ENCODE measurements at regions not wholly inside any gene's neighbourhood (a gene's known extent, or its start where the extent isn't known, plus 50 kb on each side); places are given as distances from the start of the nearest gene placed in this dataset.

DNA sequence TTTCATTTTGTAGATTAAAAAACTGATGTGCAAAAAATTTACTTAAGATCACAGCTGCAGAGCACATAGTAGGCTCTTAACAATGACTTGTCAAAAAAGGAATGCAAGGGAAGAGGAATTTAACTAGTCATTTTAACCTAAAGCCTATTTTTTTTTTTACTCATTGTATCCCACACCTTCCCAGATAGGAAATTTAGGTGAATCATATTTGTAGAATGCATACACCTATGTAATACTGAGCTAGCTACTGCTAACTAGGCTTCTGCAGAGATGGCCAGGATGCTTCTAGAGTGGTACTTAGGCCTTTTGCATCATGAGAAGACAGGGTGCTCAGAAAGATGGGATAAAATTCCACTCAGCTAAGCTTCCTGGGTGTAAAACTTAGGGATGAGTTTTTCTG lies 387.3 kb downstream of the AASDHPPT start:
- no peak for TF ChIP-seq EZH2 (IDR thresholded peaks at IDR 0.05; ENCODE audit: borderline replicate concordance, low read length)
- no peak for TF ChIP-seq CTCF (IDR thresholded peaks at IDR 0.05; ENCODE audit: low read length)
- Histone ChIP-seq H3K36me3 (ENCODE audit: insufficient read depth, low read length) (no peaks in the 10 kb centered on the region), H4K20me1 (ENCODE audit: insufficient read depth, low read length) (no peaks in the 10 kb centered on the region), H2AFZ (ENCODE audit: low read length) (no peak overlapping the region), H3K9ac (ENCODE audit: low read length) (no peak overlapping the region), H3K9me2 (ENCODE audit: low read depth, low read length) (no peaks in the 10 kb centered on the region), H3K4me3 (ENCODE audit: low read depth, low read length, poor library complexity, severe bottlenecking) (no peak overlapping the region), H3K4me2 (ENCODE audit: low read length) (no peak overlapping the region), H3K9me3 (ENCODE audit: low read length) (no peaks in the 10 kb centered on the region), H3K79me2 (ENCODE audit: insufficient read depth, low read length) (no peaks in the 10 kb centered on the region), H3K4me1 (ENCODE audit: insufficient read depth, low read length, severe bottlenecking) (no peaks in the 10 kb centered on the region), H3K27ac (ENCODE audit: low read depth, low read length, poor library complexity, severe bottlenecking) (no peak overlapping the region), H3F3A (ENCODE audit: insufficient read depth, low read length) (no peaks in the 10 kb centered on the region), H3K27me3 (ENCODE audit: insufficient read depth, low read length) (no peaks in the 10 kb centered on the region)

- no peak overlapping the region for H3K9ac ChIP-seq (ENCODE audit: low read length)
- H3K4me3 ChIP-seq (ENCODE audit: low read depth, low read length, poor library complexity, severe bottlenecking), result no peak overlapping the region
- H3K9me3 ChIP-seq (ENCODE audit: low read length), result no peaks in the 10 kb centered on the region
- H3F3A ChIP-seq (ENCODE audit: insufficient read depth, low read length), result no peaks in the 10 kb centered on the region
- no peaks in the 10 kb centered on the region for H3K9me2 ChIP-seq (ENCODE audit: low read depth, low read length)
- no peaks in the 10 kb centered on the region for H3K79me2 ChIP-seq (ENCODE audit: insufficient read depth, low read length)
- TF ChIP-seq CTCF (IDR thresholded peaks at IDR 0.05; ENCODE audit: low read length) (no peak), EZH2 (IDR thresholded peaks at IDR 0.05; ENCODE audit: borderline replicate concordance, low read length) (no peak)
- no peaks in the 10 kb centered on the region for H3K36me3 ChIP-seq (ENCODE audit: insufficient read depth, low read length)
- no peaks in the 10 kb centered on the region for H4K20me1 ChIP-seq (ENCODE audit: insufficient read depth, low read length)
- H3K4me2 ChIP-seq (ENCODE audit: low read length), result no peak overlapping the region
- no peak overlapping the region for H3K27ac ChIP-seq (ENCODE audit: low read depth, low read length, poor library complexity, severe bottlenecking)
- no peak overlapping the region for H2AFZ ChIP-seq (ENCODE audit: low read length)
- H3K4me1 ChIP-seq (ENCODE audit: insufficient read depth, low read length, severe bottlenecking), result no peaks in the 10 kb centered on the region
- no peaks in the 10 kb centered on the region for H3K27me3 ChIP-seq (ENCODE audit: insufficient read depth, low read length)
These were observed 389.1 kb downstream of the AASDHPPT start for GRCh38 chr11:106466521-106467080.

- Histone ChIP-seq H3K4me1 (ENCODE audit: insufficient read depth, low read length, severe bottlenecking) (no peaks in the 10 kb centered on the region), H3K79me2 (ENCODE audit: insufficient read depth, low read length) (no peaks in the 10 kb centered on the region), H3K9ac (ENCODE audit: low read length) (no peak overlapping the region), H3K4me3 (ENCODE audit: low read depth, low read length, poor library complexity, severe bottlenecking) (no peak overlapping the region), H3K27ac (ENCODE audit: low read depth, low read length, poor library complexity, severe bottlenecking) (no peak overlapping the region), H3K9me3 (ENCODE audit: low read length) (no peaks in the 10 kb centered on the region), H2AFZ (ENCODE audit: low read length) (no peak overlapping the region), H3F3A (ENCODE audit: insufficient read depth, low read length) (no peaks in the 10 kb centered on the region), H3K9me2 (ENCODE audit: low read depth, low read length) (no peaks in the 10 kb centered on the region), H3K27me3 (ENCODE audit: insufficient read depth, low read length) (no peaks in the 10 kb centered on the region), H3K36me3 (ENCODE audit: insufficient read depth, low read length) (no peaks in the 10 kb centered on the region), H3K4me2 (ENCODE audit: low read length) (no peak overlapping the region), H4K20me1 (ENCODE audit: insufficient read depth, low read length) (no peaks in the 10 kb centered on the region)
- no peak for TF ChIP-seq EZH2 (IDR thresholded peaks at IDR 0.05; ENCODE audit: borderline replicate concordance, low read length)
- no peak for TF ChIP-seq CTCF (IDR thresholded peaks at IDR 0.05; ENCODE audit: low read length)
These were observed 390.0 kb downstream of the AASDHPPT start for GRCh38 chr11:106467501-106467900.
